ENCODE measurements at regions not wholly inside any gene's neighbourhood (a gene's known extent, or its start where the extent isn't known, plus 50 kb on each side); places are given as distances from the start of the nearest gene placed in this dataset.

- H3K36me3 ChIP-seq (ENCODE audit: control insufficient read depth in 2 of 2, insufficient read depth in 2 of 2, low read length in 2 of 2), result no peaks in the 10 kb centered on the region
- no peak overlapping the region for H3K4me3 ChIP-seq (ENCODE audit: low read length in 2 of 2)
- no peaks in the 10 kb centered on the region for H3K4me1 ChIP-seq (ENCODE audit: control insufficient read depth, insufficient read depth, low read length)
- H3K9me3 ChIP-seq (ENCODE audit: control insufficient read depth in 2 of 2, low read length in 2 of 2), result peaks cover 0 to 4% of the 10 kb centered on the region in 2 donors
- H3K27ac ChIP-seq (ENCODE audit: low read length), result no peak overlapping the region
- H3K9ac ChIP-seq (ENCODE audit: low read length in 2 of 2), result no peak overlapping the region
- no peaks in the 10 kb centered on the region for H3K27me3 ChIP-seq (ENCODE audit: control insufficient read depth in 1 of 2, insufficient read depth in 2 of 2, low read length in 2 of 2)
Observed at GRCh38 chr12:93080994-93081809, 152.1 kb upstream of the EEA1 start.

GRCh38 chr12:93081810-93082165, 152.7 kb upstream of the EEA1 start:
- Histone ChIP-seq H3K4me3 (ENCODE audit: low read length in 2 of 2) (no peak overlapping the region), H3K27me3 (ENCODE audit: control insufficient read depth in 1 of 2, insufficient read depth in 2 of 2, low read length in 2 of 2) (no peaks in the 10 kb centered on the region), H3K9ac (ENCODE audit: low read length in 2 of 2) (no peak overlapping the region), H3K36me3 (ENCODE audit: control insufficient read depth in 2 of 2, insufficient read depth in 2 of 2, low read length in 2 of 2) (no peaks in the 10 kb centered on the region), H3K27ac (ENCODE audit: low read length) (no peak overlapping the region), H3K9me3 (ENCODE audit: control insufficient read depth in 2 of 2, low read length in 2 of 2) (peaks cover 0 to 7% of the 10 kb centered on the region in 2 donors), H3K4me1 (ENCODE audit: control insufficient read depth, insufficient read depth, low read length) (no peaks in the 10 kb centered on the region)

- no peaks in the 10 kb centered on the region for H3K27me3 ChIP-seq (ENCODE audit: control insufficient read depth in 1 of 2, insufficient read depth in 2 of 2, low read length in 2 of 2)
- no peaks in the 10 kb centered on the region for H3K4me1 ChIP-seq (ENCODE audit: control insufficient read depth, insufficient read depth, low read length)
- H3K4me3 ChIP-seq (ENCODE audit: low read length in 2 of 2), result no peak overlapping the region
- H3K9me3 ChIP-seq (ENCODE audit: control insufficient read depth in 2 of 2, low read length in 2 of 2), result peaks cover 0 to 7% of the 10 kb centered on the region in 2 donors
- H3K9ac ChIP-seq (ENCODE audit: low read length in 2 of 2), result no peak overlapping the region
- H3K27ac ChIP-seq (ENCODE audit: low read length), result no peak overlapping the region
- H3K36me3 ChIP-seq (ENCODE audit: control insufficient read depth in 2 of 2, insufficient read depth in 2 of 2, low read length in 2 of 2), result no peaks in the 10 kb centered on the region
Observed at GRCh38 chr12:93085383-93086287, 156.5 kb upstream of the EEA1 start.

GRCh38 chr12:93086288-93086727, 157.2 kb upstream of the EEA1 start:
- Histone ChIP-seq H3K9me3 (ENCODE audit: control insufficient read depth in 2 of 2, low read length in 2 of 2) (peaks cover 0 to 7% of the 10 kb centered on the region in 2 donors), H3K4me3 (ENCODE audit: low read length in 2 of 2) (no peak overlapping the region), H3K9ac (ENCODE audit: low read length in 2 of 2) (no peak overlapping the region), H3K27ac (ENCODE audit: low read length) (no peak overlapping the region), H3K27me3 (ENCODE audit: control insufficient read depth in 1 of 2, insufficient read depth in 2 of 2, low read length in 2 of 2) (no peaks in the 10 kb centered on the region), H3K4me1 (ENCODE audit: control insufficient read depth, insufficient read depth, low read length) (no peaks in the 10 kb centered on the region), H3K36me3 (ENCODE audit: control insufficient read depth in 2 of 2, insufficient read depth in 2 of 2, low read length in 2 of 2) (no peaks in the 10 kb centered on the region)

GRCh38 chr12:93087840-93088610, 158.9 kb upstream of the EEA1 start:
- Histone ChIP-seq H3K36me3 (ENCODE audit: control insufficient read depth in 2 of 2, insufficient read depth in 2 of 2, low read length in 2 of 2) (no peaks in the 10 kb centered on the region), H3K27me3 (ENCODE audit: control insufficient read depth in 1 of 2, insufficient read depth in 2 of 2, low read length in 2 of 2) (no peaks in the 10 kb centered on the region), H3K9me3 (ENCODE audit: control insufficient read depth in 2 of 2, low read length in 2 of 2) (peaks cover 0 to 7% of the 10 kb centered on the region in 2 donors), H3K27ac (ENCODE audit: low read length) (no peak overlapping the region), H3K9ac (ENCODE audit: low read length in 2 of 2) (no peak overlapping the region), H3K4me3 (ENCODE audit: low read length in 2 of 2) (no peak overlapping the region), H3K4me1 (ENCODE audit: control insufficient read depth, insufficient read depth, low read length) (no peaks in the 10 kb centered on the region)

- H3K27ac ChIP-seq (ENCODE audit: low read length), result no peak overlapping the region
- H3K4me1 ChIP-seq (ENCODE audit: control insufficient read depth, insufficient read depth, low read length), result no peaks in the 10 kb centered on the region
- peaks cover 0 to 7% of the 10 kb centered on the region in 2 donors for H3K9me3 ChIP-seq (ENCODE audit: control insufficient read depth in 2 of 2, low read length in 2 of 2)
- H3K27me3 ChIP-seq (ENCODE audit: control insufficient read depth in 1 of 2, insufficient read depth in 2 of 2, low read length in 2 of 2), result no peaks in the 10 kb centered on the region
- H3K4me3 ChIP-seq (ENCODE audit: low read length in 2 of 2), result no peak overlapping the region
- H3K36me3 ChIP-seq (ENCODE audit: control insufficient read depth in 2 of 2, insufficient read depth in 2 of 2, low read length in 2 of 2), result no peaks in the 10 kb centered on the region
- H3K9ac ChIP-seq (ENCODE audit: low read length in 2 of 2), result no peak overlapping the region
Observed at GRCh38 chr12:93089805-93090569, 160.9 kb upstream of the EEA1 start.

- Histone ChIP-seq H3K4me3 (ENCODE audit: low read length in 2 of 2) (no peak overlapping the region), H3K9ac (ENCODE audit: low read length in 2 of 2) (no peak overlapping the region), H3K4me1 (ENCODE audit: control insufficient read depth, insufficient read depth, low read length) (no peaks in the 10 kb centered on the region), H3K9me3 (ENCODE audit: control insufficient read depth in 2 of 2, low read length in 2 of 2) (peaks cover 0 to 7% of the 10 kb centered on the region in 2 donors), H3K27ac (ENCODE audit: low read length) (no peak overlapping the region), H3K27me3 (ENCODE audit: control insufficient read depth in 1 of 2, insufficient read depth in 2 of 2, low read length in 2 of 2) (no peaks in the 10 kb centered on the region), H3K36me3 (ENCODE audit: control insufficient read depth in 2 of 2, insufficient read depth in 2 of 2, low read length in 2 of 2) (no peaks in the 10 kb centered on the region)
Observed at GRCh38 chr12:93090731-93091172, 161.7 kb upstream of the EEA1 start.

GRCh38 chr12:93091886-93092648, 163.0 kb upstream of the EEA1 start:
- H3K36me3 ChIP-seq (ENCODE audit: control insufficient read depth in 2 of 2, insufficient read depth in 2 of 2, low read length in 2 of 2), result no peaks in the 10 kb centered on the region
- H3K4me1 ChIP-seq (ENCODE audit: control insufficient read depth, insufficient read depth, low read length), result no peaks in the 10 kb centered on the region
- H3K27ac ChIP-seq (ENCODE audit: low read length), result no peak overlapping the region
- H3K9me3 ChIP-seq (ENCODE audit: control insufficient read depth in 2 of 2, low read length in 2 of 2), result no peaks in the 10 kb centered on the region
- H3K4me3 ChIP-seq (ENCODE audit: low read length in 2 of 2), result no peak overlapping the region
- H3K9ac ChIP-seq (ENCODE audit: low read length in 2 of 2), result no peak overlapping the region
- no peaks in the 10 kb centered on the region for H3K27me3 ChIP-seq (ENCODE audit: control insufficient read depth in 1 of 2, insufficient read depth in 2 of 2, low read length in 2 of 2)

GRCh38 chr12:93092649-93092945, 163.5 kb upstream of the EEA1 start:
- no peak overlapping the region for H3K27ac ChIP-seq (ENCODE audit: low read length)
- H3K4me3 ChIP-seq (ENCODE audit: low read length in 2 of 2), result no peak overlapping the region
- H3K4me1 ChIP-seq (ENCODE audit: control insufficient read depth, insufficient read depth, low read length), result no peaks in the 10 kb centered on the region
- no peak overlapping the region for H3K9ac ChIP-seq (ENCODE audit: low read length in 2 of 2)
- no peaks in the 10 kb centered on the region for H3K36me3 ChIP-seq (ENCODE audit: control insufficient read depth in 2 of 2, insufficient read depth in 2 of 2, low read length in 2 of 2)
- H3K9me3 ChIP-seq (ENCODE audit: control insufficient read depth in 2 of 2, low read length in 2 of 2), result no peaks in the 10 kb centered on the region
- H3K27me3 ChIP-seq (ENCODE audit: control insufficient read depth in 1 of 2, insufficient read depth in 2 of 2, low read length in 2 of 2), result no peaks in the 10 kb centered on the region
